ENCODE measurements at regions not wholly inside any gene's neighbourhood (a gene's known extent, or its start where the extent isn't known, plus 50 kb on each side); places are given as distances from the start of the nearest gene placed in this dataset.

DNA sequence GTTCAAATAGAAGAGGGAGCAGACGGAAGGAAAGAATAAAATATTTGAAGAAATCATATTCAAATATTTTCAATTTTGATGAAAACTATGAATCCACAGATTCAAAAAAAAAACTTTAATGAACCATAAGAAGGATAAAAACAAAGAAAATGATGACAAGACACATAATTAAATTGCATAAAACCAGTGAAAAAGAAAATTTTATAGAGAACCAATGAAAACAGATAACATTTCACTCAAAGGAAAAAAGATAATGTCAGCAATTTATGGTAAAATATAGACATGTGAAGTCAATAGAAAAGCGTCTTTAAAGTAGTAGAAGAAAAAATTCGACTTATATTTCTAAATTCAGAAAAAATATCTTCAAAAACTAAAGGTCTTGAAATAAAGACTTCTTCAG lies 546.5 kb upstream of the ATXN7L3B start:
- H2BK12ac ChIP-seq (ENCODE audit: low read depth, low read length): no peak overlapping the region
- H3K14ac ChIP-seq (ENCODE audit: insufficient read length): no peak overlapping the region
- no peak overlapping the region for H2BK120ac ChIP-seq (replicated peaks; ENCODE audit: low read depth, low read length)
- H3K4me2 ChIP-seq (ENCODE audit: insufficient read depth in 1 of 2, low read depth in 2 of 2, low read length in 2 of 2): no peak overlapping the region
- H2BK20ac ChIP-seq (ENCODE audit: low read length): no peak overlapping the region
- ChIA-PET CTCF (ENCODE audit: partially characterized antibody) (no interaction called here), POLR2A (ENCODE audit: partially characterized antibody) (no interaction called here)
- DNase-seq (ENCODE audit: low read depth in 1 of 2, low spot score in 2 of 2) (no peak), FAIRE-seq (no peak)
- no peak overlapping the region for H3K23ac ChIP-seq (ENCODE audit: insufficient read length)
- no peak overlapping the region for H2BK5ac ChIP-seq (ENCODE audit: low read depth, low read length)
- no peak overlapping the region for H3K27ac ChIP-seq (ENCODE audit: low read depth, low read length)
- H2AFZ ChIP-seq (ENCODE audit: low read length): no peak overlapping the region
- H3K4me1 ChIP-seq (replicated peaks in 1 of 4; ENCODE audit: control insufficient read depth in 3 of 4, insufficient read depth in 4 of 4, low read length in 3 of 4): no peaks in the 10 kb centered on the region
- H4K91ac ChIP-seq (replicated peaks; ENCODE audit: insufficient read length, low read length): no peak overlapping the region
- H3K79me1 ChIP-seq (ENCODE audit: low read depth, low read length): no peaks in the 10 kb centered on the region
- H3K9me3 ChIP-seq (ENCODE audit: insufficient read depth in 2 of 2, low read depth in 1 of 2, low read length in 1 of 2): no peaks in the 10 kb centered on the region
- H3K4me3 ChIP-seq (ENCODE audit: extremely low read depth in 1 of 4, insufficient read depth in 2 of 4, low read depth in 3 of 4, low read length in 4 of 4): no peak overlapping the region
- no peak overlapping the region for H4K8ac ChIP-seq (ENCODE audit: extremely low read depth, insufficient read depth, low read length)
- H4K20me1 ChIP-seq (replicated peaks in 1 of 2; ENCODE audit: control insufficient read depth in 1 of 2, insufficient read depth in 2 of 2, low read length in 2 of 2): no peaks in the 10 kb centered on the region
- no peaks in the 10 kb centered on the region for H3K23me2 ChIP-seq (ENCODE audit: low read depth, low read length)
- no peak overlapping the region for H4K5ac ChIP-seq (ENCODE audit: insufficient read length, low read depth, low read length)
- no peaks in the 10 kb centered on the region for H3K36me3 ChIP-seq (ENCODE audit: control insufficient read depth in 2 of 4, insufficient read depth in 4 of 4, low read length in 3 of 4)
- no peaks in the 10 kb centered on the region for H3K79me2 ChIP-seq (ENCODE audit: control insufficient read depth in 1 of 2, insufficient read depth in 2 of 2, low read length in 2 of 2)
- WGBS, 2 experiments (ENCODE audit: extremely low coverage in 1 of 2, insufficient coverage in 1 of 2, insufficient read length in 1 of 2, insufficient replicate concordance in 2 of 2, low coverage in 1 of 2, low lambda C conversion rate in 2 of 2, missing lambda C conversion rate in 1 of 2): 87% methylated on average over 3 of the region's 3 CpGs; no CpG with 5 or more reads in 1 of the 2 experiments
- no peak overlapping the region for H2AK5ac ChIP-seq (ENCODE audit: low read depth, low read length)
- H2BK15ac ChIP-seq (ENCODE audit: low read length): no peak overlapping the region
- no peak overlapping the region for H3K4ac ChIP-seq (replicated peaks; ENCODE audit: insufficient read length, low read depth, low read length)
- H3K9ac ChIP-seq (replicated peaks in 1 of 4; ENCODE audit: extremely low read depth in 1 of 4, low read depth in 3 of 4, low read length in 3 of 4): no peak overlapping the region
- no peaks in the 10 kb centered on the region for H3K27me3 ChIP-seq (replicated peaks in 1 of 4; ENCODE audit: control insufficient read depth in 3 of 4, extremely low read depth in 1 of 4, insufficient read depth in 3 of 4, low read length in 3 of 4)
- H3K18ac ChIP-seq (ENCODE audit: extremely low read depth, low read length): no peak overlapping the region
- no peak overlapping the region for H3K56ac ChIP-seq (replicated peaks; ENCODE audit: insufficient read length, low read depth, low read length)
- TF ChIP-seq BACH1 (IDR thresholded peaks at IDR 0.05; ENCODE audit: low read length) (no peak), EP300 (IDR thresholded peaks at IDR 0.05; ENCODE audit: borderline replicate concordance in 1 of 2, low read depth in 2 of 2, low read length in 2 of 2) (no peak), POLR2AphosphoS5 (IDR thresholded peaks at IDR 0.05; ENCODE audit: low read depth, low read length) (no peak), BCL11A (IDR thresholded peaks at IDR 0.05; ENCODE audit: low read depth in 2 of 2, low read length in 2 of 2) (no peak), HDAC2 (IDR thresholded peaks at IDR 0.05; ENCODE audit: borderline replicate concordance in 1 of 2, low read depth in 2 of 2, low read length in 2 of 2) (no peak), ZNF274 (IDR thresholded peaks at IDR 0.05; ENCODE audit: borderline replicate concordance, extremely low read depth, low read length) (no peak), RNF2 (IDR thresholded peaks at IDR 0.05; ENCODE audit: borderline replicate concordance, low read depth, low read length, missing control alignments, poor library complexity, severe bottlenecking) (no peak), RXRA (IDR thresholded peaks at IDR 0.05; ENCODE audit: insufficient read depth, low read depth, low read length) (no peak), SUZ12 (IDR thresholded peaks at IDR 0.05; ENCODE audit: low read length) (no peak), RBBP5 (IDR thresholded peaks at IDR 0.05; ENCODE audit: borderline replicate concordance, low read depth, low read length) (no peak), SIN3A (conservative IDR thresholded peaks at IDR 0.05 in 1 of 2, IDR thresholded peaks at IDR 0.05 in 1 of 2; ENCODE audit: low read depth in 1 of 2, low read length in 2 of 2) (no peak)
- TF ChIP-seq, protein P1, sequence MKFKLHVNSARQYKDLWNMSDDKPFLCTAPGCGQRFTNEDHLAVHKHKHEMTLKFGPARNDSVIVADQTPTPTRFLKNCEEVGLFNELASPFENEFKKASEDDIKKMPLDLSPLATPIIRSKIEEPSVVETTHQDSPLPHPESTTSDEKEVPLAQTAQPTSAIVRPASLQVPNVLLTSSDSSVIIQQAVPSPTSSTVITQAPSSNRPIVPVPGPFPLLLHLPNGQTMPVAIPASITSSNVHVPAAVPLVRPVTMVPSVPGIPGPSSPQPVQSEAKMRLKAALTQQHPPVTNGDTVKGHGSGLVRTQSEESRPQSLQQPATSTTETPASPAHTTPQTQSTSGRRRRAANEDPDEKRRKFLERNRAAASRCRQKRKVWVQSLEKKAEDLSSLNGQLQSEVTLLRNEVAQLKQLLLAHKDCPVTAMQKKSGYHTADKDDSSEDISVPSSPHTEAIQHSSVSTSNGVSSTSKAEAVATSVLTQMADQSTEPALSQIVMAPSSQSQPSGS (IDR thresholded peaks at IDR 0.05; ENCODE audit: low read length): no peak

All from H1 (cell line).